CD4-positive, alpha-beta T cell treated with Interleukin-6 for 4 hours (primary cell): ENCODE measurements at regions not wholly inside any gene's neighbourhood (a gene's known extent, or its start where the extent isn't known, plus 50 kb on each side); places are given as distances from the start of the nearest gene placed in this dataset.
"Not testable (repeated sequence)": the region's sequence is repeated elsewhere in the genome, so short reads cannot be mapped to it uniquely, and the experiment has no call there.

ENCODE experiments used
- DNase-seq: peaks from one replicate; pipeline ENCODE4 v3.0.0-alpha.2; 2020; ENCODE audit warnings: mixed read lengths

DNA sequence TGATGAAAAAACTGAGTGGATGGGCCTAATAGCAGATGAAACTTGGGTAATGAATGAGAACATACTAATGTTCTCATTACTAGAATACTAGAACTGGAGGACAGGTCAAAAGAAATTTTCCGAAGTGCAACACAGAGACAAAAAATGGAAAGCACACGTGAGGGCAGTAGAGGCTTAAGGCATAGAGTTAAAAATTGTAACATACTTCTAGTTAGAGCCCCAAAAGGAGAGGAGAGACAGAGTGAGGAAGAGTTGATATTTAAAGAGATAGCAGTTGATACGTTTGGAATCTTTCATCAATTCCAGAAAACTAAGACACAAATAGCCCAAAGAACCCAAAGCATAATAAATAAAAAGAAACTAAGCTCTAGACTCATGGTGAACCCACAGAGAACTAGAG is 327.9 kb downstream of the SQOR start:
- no peak for DNase-seq

DNA sequence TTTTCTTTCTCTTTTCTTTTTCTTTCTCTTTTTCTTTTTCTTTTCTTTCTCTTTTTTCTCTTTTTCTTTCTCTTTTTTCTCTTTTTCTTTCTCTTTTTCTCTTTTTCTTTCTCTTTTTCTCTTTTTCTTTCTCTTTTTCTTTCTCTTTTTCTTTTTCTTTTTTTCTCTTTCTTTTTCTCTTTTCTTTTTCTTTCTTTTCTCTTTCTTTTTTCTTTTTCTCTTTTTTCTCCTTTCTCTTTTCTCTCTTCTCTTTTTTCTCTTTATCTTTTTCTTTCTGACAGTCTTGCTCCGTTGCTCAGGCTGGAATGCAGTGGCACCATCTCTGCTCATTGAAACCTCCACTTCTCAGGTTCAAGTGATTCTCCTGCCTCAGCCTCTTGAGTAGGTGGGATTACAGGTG is 335.7 kb downstream of the SQOR start:
- DNase-seq: no peak

DNA sequence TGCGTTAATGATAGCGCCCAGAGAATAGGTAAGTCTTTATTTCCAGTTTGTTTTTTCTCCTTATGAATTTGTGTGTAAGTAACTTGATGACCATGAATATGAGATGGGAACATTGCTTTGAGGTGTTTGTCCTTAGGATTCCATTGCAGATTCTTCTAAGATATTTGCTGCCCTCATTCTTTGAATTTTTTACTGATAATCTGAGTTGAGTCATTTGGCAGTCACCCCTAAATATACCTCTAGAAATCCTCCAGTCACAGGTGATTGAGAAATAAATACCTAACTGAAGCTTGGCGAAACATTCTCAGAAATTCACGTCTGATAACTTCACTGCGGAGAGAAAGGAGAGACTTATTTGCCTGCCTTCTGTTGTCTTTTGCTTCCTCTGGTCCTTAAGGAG is 345.5 kb downstream of the SQOR start:
- DNase-seq: no peak

DNA sequence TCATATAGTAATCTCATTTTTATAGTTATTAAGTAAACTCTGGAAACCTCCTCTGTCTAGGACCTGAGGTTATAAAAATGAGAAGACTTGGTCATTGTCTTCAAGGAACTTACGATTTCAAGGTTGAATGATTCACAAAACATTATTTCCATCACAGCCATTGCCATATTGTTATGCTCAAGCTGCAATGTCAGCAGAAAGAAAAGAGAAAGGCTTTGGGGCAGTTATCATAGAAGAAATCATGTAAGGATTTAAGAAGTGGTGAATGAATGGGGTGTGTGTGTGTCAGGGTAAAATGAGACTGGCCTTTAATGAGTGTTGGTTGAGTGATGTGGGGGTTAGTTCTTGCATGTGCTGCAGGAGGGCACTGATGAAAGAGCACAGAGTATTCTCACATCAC is 346.8 kb downstream of the SQOR start:
- no peak for DNase-seq

DNA sequence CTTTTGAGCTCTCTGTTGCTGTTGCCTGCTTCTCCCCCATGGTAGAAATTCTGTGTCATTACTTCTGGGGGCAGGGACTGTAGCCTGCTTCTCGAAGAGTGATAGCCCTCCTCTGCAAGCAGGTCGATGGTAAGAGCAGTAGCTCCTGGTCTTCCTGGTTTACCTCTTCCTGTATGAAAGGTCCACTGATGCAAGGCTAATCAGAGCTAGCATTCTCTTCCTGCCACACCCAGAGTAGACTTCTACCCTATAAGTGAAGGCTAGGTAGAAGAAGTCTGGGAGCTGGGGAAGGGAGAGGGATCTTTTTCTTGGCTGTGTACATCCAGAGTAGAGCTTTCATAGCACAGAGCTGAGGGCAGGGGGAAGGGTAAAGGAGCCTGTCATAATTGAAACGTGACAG is 357.0 kb downstream of the SQOR start:
- DNase-seq: no peak

DNA sequence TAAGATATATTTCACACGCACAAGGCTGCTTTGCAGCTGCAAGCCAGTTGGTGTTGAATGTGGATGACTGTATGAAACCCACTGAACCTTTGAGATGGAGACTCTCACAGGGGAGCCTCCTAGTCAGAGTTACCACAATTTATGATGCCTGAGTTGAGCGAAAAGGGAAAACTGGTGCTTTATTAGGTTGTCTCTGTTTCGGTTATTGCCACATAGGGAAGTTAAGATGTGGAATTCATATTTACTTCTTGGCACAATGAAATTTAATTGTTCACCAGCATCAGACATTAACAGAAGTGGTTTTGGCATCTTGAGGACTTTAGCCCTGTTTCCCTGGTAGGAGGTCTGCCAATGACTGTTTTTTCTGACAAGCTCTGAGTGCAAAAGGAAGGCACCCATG is 358.2 kb downstream of the SQOR start:
- no peak for DNase-seq

DNA sequence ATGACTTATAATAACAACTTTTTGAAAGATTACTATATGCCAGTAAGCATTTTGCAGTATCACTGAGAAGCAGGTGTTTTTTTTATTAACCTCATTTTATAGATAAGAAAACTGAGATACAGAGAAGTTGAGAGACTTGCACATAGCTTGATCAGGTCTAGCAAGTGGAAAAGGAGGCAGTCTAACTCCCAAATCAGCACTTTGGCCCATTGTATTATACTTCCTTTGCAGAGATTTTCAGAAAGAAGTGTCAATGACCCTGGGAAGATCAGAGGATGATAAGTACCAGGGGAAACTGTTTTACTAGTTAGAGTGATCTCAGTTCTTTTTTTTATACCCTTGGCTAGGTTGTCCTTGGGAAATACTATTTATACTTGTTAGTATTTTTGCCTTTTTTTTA is 358.7 kb downstream of the SQOR start:
- DNase-seq: no peak

DNA sequence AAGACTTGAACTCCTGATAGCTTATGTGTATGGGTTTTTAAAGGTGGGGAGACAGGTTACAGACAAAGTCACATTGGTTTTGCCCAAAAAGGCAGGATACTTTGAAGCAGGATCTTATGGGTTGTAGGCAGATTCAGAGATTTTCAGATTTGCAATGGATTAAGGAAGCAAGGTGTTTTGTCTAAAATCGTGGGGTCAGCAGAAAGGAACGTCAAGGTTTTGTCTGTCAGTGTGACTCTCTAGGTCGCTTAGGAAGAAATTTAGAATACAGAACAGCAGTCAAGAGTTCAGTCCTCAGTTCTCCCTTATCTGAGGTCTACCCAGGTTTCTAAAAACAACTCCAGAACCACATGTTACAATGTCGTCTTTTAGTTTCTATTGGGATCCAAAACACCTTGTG is 361.0 kb downstream of the SQOR start:
- no peak for DNase-seq

DNA sequence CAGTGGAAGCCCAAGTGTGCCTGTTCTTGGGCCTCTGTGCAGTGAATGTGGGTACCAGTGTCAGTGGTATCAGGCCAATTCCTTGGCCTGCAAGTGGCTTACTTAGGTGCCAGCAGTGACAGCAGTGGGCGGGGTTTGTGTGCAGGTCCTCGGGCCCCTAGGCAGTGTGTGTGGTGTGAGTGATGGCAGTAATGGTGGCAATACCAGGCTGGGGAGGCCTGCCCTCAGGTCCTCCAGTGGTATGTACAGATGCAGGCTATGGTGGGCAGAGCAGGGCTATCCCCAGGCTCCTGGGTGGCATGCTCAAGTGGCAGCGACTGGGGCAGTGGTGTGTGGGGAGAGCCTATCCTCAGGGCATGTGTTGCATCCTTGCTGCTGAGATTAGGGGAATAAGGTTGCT is 379.7 kb downstream of the SQOR start:
- no peak for DNase-seq

DNA sequence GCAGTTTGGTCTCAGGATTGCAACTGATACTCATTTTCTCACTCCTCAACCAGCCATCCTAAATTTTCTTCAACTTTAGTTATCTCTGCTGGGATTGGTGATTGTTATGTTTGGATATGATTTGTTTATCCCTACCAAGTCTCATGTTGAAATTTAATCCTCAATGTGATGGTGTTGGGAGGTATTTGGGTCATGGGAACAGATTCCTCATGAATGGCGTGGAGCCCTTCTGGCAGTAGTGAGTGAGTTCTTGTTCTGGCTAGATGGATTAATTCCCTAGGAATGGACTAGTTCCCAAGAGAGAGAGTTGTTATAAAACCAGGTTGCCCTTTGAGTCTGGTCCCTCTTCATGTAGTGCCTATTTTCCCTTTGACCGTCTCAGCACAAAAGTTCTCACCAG is 399.9 kb downstream of the SQOR start:
- DNase-seq: no peak

DNA sequence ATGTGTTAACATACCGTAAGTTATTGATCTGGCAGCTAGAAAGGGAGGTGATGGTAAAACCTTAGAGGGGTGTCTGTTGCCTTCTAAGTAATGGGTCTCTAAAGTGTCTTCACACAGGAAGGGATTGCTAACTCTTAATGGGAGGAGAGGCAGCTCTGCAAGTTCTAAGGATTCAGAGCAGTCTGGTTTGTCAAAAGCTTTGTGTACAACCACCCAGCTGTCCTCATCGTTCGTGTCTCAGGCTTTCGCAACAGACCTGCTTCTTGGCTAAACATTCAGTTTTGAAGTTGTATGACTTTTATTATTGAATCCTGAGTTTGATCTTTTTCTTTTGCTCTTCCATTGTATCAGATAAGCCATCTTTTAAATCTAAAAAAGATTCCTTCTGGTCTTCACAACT is 404.9 kb downstream of the SQOR start:
- DNase-seq: no peak

DNA sequence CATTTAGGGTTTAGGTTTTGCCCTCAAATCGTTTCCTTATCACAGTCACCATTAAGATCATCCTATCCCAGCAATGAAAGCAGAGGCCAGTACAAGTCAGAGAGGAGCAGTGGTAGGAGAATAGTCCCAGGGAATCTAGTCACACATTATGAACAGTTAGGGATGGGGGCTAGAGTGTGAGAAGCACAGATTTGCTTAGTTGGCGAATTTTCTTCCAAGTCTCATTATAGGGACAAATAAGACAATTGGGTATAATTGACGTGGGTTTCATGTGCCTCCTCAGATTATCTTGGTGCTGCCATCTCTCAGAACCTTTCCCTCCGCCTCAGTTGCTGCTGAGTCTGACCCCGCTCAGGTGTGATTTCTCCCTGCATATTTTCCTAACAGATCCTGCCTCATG is 407.1 kb downstream of the SQOR start:
- DNase-seq: no peak

DNA sequence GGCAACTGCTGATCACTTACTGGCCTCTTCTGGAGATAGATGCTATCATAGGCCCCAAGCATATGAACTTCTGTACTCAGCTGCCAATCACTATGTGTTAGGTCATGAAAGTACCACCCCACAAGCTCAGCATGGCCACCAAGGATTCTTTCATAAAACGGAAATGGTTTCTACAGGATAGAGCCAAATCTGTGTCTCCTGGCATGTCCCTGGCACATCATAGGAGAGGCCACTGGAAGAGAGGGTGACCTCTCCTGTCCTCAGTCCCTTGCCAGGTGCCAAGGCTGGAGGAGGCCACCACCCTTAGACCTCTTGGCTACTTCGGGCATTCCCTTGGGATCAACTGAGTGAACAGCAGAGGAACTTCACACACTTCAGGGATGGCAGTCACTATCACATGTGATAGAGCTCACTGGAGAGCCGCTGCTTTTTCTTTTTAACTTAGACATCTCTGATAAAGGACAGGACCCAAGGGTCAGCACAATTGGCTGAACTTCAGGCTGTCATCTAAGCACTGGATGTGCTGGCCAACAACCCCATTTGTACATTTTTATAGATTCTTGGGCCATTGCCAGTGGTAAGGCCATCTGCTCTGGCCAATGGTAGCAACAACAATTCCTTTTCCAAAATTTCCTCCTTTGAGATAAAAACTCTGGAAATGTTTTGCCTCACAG is 425.2 kb downstream of the SQOR start:
- DNase-seq: no peak

DNA sequence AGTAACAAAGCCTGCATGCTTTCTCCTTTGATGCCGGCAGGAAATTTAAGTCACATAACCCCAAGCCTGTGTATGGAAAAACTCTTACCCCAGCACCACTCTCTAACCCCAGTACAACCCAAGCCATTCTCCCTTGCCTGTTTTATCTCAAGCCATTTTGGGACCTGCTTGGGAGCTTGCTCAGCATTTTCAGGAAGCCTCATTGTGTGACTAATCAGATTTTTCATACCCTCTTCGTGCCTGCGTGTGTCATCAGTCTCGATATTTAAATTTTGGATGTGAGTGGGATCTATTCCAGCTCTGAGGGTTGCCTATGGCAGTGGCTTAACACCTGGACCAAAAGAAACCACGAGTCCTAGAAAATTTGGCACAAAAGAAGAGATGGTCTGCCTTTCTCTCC is 426.2 kb downstream of the SQOR start:
- DNase-seq: no peak

DNA sequence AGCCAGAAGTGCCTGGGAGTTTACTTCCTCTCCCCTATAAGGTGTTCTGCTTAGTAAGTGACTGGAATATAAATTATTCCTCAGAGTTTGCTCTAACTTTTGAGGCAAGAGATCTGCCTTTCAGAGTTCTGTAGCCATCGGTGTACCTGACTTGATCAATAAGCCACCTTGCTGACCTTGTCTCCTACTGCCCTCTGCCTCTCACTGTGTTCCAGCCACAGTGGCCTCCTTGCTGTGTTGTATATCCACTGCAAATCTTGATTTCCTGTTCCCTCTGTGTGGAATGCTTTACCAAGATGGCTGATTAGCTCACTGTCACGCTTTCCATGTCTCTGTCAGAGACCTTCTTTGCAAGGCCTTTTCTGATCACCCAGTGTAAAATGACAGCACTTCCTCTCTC is 442.4 kb downstream of the SQOR start:
- DNase-seq: no peak

DNA sequence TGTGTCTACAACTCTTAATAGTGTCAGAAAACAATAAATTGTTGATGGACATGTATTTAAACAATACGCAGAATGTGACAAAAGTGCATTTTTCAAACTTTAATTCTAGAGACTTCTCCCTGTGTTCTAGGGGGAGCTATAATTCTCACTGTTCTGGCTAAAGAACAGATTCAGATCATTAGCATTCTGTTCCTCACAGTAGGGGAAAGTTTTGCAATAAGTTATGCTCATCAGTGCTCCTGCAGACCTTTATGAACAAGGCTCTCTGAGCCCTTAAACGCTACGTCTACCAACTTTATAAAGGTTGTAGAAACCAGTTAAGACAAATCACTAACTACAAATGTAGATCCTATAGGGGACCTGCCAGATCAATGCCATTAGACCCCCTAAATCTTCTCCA is 444.2 kb downstream of the SQOR start:
- no peak for DNase-seq

DNA sequence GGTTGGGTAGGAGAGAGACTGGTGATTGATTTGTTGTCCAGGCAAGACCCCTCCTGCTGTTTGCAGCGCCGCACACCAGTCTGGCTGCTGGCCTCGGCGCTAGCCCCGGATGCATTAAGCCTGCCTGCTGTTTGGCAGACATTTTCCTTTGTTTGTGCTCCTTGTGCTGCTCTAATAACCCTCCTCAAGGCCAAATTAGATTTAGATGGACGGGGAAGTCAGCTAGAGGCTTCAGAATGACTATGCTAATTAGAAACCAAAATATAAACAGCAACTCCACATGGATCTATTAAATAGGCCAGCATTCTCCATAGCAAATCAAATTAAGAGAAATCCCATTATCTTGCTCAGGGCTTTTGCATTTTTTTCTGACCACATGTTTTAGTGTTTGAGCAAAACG is 445.2 kb downstream of the SQOR start:
- DNase-seq: no peak

DNA sequence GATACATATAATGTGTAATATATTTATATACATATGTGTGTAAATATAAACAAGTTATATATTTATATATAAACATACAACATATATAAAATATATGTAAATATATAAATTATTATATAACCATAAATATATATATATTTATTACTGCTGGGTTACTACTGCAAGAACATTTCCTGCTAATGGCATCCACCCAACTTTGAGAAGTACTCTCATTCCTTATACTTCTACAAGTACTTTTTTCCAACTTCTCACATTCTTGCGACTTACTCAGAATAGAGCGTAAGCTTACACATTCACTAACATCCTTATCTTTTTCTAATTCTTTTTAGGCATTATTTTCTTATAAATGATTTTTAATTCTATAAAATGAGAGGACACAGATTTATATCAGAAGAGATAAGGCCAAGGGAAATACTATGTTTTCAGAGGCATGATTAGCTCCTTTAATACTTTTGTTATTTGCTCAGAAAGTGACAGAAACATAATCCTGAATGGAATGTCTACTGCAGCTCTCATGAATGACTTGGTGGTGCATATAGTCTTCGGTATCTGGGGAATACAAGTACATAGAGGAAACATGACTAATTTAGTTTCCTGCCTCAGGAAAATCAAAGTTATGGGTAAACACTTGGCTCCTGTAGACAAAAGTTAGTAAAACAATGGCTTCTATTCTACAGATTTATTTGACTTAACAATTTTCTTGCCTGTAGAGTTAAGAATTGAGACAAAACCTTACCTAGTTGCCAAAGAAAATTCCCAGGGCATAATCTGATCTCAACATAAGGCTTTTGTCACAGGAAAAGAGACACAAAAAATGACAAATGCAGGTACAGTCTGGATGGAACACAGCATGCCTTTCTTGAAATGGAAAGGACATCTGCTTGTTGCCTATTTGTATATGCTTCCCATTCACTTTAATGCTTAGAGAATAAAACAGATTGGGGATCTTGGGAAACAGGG is 453.9 kb downstream of the SQOR start:
- DNase-seq: no peak

DNA sequence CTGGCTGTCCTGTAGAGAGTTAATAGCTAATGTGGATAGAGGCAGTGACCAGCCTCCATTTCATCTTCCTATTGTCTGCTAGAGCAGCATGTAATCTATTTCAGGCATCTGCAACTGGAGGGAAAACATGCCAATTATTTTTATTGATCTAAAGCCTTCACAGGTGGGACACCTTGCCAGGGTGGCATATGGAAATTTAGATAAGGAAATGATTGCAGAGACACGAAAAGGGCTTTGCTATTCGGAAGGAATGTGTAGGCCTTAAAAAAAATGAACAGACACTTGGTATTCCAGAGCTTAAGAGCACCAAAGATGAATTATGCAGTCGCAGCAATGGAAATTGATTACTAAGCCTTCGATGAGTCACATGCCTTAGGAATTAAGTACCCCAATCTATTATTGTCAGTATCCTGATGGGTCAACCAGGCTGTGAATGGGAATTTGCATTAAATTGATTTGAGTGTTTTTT is 454.7 kb downstream of the SQOR start:
- DNase-seq: no peak

DNA sequence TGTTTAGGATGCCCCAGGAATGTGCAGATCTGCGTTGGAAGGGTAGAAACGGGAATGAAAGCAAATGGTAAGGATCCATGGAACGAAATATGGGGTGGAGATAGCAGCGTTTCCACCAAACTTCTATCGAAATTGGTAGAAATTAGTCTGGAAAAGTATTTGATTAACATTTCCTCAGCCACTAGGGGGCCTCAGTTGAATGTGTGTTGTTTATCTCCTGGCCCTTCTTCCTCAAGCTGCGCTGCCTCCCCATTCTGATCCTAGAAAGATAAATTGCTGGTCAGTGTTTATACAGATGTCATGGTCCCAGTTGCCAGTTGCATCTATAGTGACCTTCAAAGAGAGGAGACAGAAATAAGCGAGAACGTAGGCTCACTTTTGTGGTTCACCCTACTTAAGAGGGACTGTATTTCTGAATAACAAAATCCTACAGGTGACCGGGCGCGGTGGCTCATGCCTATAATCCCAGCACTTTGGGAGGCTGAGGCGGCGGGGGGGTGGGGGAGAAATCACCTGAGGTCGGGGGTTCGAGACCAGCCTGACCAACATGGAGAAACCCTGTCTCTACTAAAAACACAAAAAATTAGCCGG is 457.1 kb downstream of the SQOR start:
- DNase-seq: no peak

DNA sequence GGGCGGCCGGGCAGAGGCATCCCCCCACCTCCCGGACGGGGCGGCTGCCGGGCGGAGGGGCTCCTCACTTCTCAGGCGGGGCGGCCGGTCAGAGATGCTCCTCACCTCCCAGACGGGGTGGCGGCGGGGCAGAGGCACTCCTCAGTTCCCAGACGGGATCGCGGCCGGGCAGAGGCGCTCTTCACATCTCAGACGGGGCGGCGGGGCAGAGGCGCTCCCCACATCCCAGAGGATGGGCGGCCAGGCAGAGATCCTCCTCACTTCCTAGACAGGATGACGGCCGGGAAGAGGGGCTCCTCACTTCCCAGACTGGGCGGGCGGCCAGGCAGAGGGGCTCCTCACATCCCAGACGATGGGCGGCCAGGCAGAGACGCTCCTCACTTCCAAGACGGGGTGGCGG is 463.2 kb downstream of the SQOR start:
- DNase-seq: not testable (repeated sequence)

DNA sequence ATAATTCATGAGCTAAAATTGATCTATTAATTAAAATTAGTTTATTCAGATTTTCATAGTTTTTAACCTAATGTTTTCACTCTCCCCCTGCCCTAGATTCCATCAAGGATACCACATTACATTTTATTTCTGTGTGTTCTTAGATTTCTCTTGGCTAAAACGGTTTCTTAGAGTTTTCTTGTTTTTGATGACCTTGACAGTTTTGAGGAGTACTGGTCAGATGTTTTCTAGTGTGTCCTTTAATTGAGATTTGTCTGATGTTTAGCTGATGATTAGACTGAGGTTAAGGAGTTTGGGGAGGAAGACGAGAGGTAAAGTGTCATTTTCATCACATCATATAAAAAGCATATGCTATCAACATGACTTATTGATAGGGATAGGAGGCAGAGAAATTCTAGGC is 475.9 kb downstream of the SQOR start:
- no peak for DNase-seq

DNA sequence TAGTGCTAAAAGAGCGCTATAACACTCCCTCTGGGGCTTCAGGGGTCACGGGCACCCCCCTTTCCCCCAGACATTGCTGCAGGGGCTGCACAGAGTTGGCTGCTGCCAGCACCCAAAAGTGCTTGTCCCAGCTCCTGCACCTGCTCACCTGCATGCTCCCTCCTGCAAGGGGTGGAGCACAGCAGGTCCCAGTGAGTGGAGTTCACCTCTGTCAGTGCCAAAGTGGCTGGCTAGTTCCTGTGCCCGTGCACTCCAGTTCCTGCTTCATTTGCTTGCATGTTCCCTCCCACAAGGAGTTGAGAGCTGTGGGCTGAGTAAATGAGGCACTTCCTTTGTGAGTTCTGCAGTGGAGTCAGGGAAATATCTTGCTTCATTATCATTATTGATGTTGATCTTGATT is 476.9 kb downstream of the SQOR start:
- no peak for DNase-seq

DNA sequence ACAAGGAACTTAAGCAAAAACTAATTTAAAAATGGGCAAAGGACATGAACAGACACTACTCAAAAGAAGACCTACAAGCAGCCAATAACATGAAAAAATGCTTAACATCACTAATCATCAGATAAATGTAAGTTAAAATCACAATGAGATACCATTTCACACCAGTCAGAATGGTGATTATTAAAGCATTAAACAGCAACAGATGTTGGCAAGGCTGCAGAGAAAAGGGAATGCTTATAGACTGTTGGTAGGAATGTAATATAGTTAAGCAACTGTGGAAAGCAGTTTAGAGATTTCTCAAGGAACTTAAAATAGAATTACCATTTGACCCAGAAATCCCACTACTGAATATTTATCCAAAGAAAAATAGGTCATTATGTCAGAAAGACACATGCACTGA is 482.2 kb downstream of the SQOR start:
- DNase-seq: no peak
